GM18508 (cell line): ENCODE measurements at regions not wholly inside any gene's neighbourhood (a gene's known extent, or its start where the extent isn't known, plus 50 kb on each side); places are given as distances from the start of the nearest gene placed in this dataset.

Source experiments
- ATAC-seq: cut with Tn5 transposase; IDR thresholded peaks from one replicate; pipeline ENCODE4 v1.9.1; 2021; ENCODE audit warnings: moderate number of reproducible peaks; ENCODE audit not compliant: insufficient read depth, unreplicated experiment

- no peak for ATAC-seq
Measured at GRCh38 chr10:104505521-104506042, 135.5 kb upstream of the SORCS3 start.

GRCh38 chr10:104509981-104510380, 131.1 kb upstream of the SORCS3 start:
- no peak for ATAC-seq

GRCh38 chr10:104510644-104511043, 130.4 kb upstream of the SORCS3 start:
- ATAC-seq, result no peak

GRCh38 chr10:104512800-104513199, 128.3 kb upstream of the SORCS3 start:
- no peak for ATAC-seq

- no peak for ATAC-seq
Measured at GRCh38 chr10:104515678-104516199, 125.4 kb upstream of the SORCS3 start.

GRCh38 chr10:104516986-104517385, 124.1 kb upstream of the SORCS3 start:
- ATAC-seq, result no peak

- no peak for ATAC-seq
Measured at GRCh38 chr10:104517946-104518345, 123.1 kb upstream of the SORCS3 start.

GRCh38 chr10:104518891-104519290, 122.2 kb upstream of the SORCS3 start:
- no peak for ATAC-seq

GRCh38 chr10:104520653-104521052, 120.4 kb upstream of the SORCS3 start:
- ATAC-seq, result no peak

GRCh38 chr10:104521901-104522694, 119.0 kb upstream of the SORCS3 start:
- ATAC-seq, result no peak

GRCh38 chr10:104526188-104526587, 114.9 kb upstream of the SORCS3 start:
- ATAC-seq, result no peak

GRCh38 chr10:104527013-104527412, 114.1 kb upstream of the SORCS3 start:
- ATAC-seq, result no peak

- ATAC-seq, result no peak
Measured at GRCh38 chr10:104540181-104540580, 100.9 kb upstream of the SORCS3 start.

- ATAC-seq, result no peak
Measured at GRCh38 chr10:104541820-104542219, 99.3 kb upstream of the SORCS3 start.

GRCh38 chr10:104546336-104546735, 94.8 kb upstream of the SORCS3 start:
- no peak for ATAC-seq

- ATAC-seq, result no peak
Measured at GRCh38 chr10:104546756-104547155, 94.3 kb upstream of the SORCS3 start.

GRCh38 chr10:104548090-104548489, 93.0 kb upstream of the SORCS3 start:
- ATAC-seq, result no peak

- no peak for ATAC-seq
Measured at GRCh38 chr10:104556831-104557230, 84.3 kb upstream of the SORCS3 start.

- ATAC-seq, result no peak
Measured at GRCh38 chr10:104557966-104558365, 83.1 kb upstream of the SORCS3 start.

- ATAC-seq, result no peak
Measured at GRCh38 chr10:104559935-104560334, 81.2 kb upstream of the SORCS3 start.

GRCh38 chr10:104563051-104563450, 78.0 kb upstream of the SORCS3 start:
- no peak for ATAC-seq

GRCh38 chr10:104563548-104563947, 77.5 kb upstream of the SORCS3 start:
- no peak for ATAC-seq
